ENCODE measurements at regions not wholly inside any gene's neighbourhood (a gene's known extent, or its start where the extent isn't known, plus 50 kb on each side); places are given as distances from the start of the nearest gene placed in this dataset.

DNA sequence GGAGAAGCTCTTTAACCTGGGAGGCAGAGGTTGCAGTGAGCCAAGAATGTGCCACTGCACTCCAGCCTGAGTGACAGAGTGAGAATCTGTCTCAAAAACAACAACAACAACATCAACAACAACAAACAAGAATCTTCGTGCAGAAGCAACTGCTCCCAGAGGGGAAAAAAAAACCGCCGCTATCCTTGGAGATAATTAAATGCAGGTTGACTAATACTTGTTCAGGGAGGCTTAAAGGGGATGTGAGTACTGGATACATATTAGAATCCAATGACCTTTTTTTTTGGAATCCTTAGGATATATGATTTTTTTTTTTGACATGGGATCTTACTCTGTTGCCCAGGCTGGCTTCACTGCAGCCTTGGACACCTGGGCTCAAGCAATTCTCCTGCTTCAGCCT lies 89.6 kb upstream of the FAM171A1 start:
- TF ChIP-seq, protein P1, sequence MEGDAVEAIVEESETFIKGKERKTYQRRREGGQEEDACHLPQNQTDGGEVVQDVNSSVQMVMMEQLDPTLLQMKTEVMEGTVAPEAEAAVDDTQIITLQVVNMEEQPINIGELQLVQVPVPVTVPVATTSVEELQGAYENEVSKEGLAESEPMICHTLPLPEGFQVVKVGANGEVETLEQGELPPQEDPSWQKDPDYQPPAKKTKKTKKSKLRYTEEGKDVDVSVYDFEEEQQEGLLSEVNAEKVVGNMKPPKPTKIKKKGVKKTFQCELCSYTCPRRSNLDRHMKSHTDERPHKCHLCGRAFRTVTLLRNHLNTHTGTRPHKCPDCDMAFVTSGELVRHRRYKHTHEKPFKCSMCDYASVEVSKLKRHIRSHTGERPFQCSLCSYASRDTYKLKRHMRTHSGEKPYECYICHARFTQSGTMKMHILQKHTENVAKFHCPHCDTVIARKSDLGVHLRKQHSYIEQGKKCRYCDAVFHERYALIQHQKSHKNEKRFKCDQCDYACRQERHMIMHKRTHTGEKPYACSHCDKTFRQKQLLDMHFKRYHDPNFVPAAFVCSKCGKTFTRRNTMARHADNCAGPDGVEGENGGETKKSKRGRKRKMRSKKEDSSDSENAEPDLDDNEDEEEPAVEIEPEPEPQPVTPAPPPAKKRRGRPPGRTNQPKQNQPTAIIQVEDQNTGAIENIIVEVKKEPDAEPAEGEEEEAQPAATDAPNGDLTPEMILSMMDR (IDR thresholded peaks at IDR 0.05; ENCODE audit: borderline replicate concordance, extremely low read depth, low read length, poor library complexity, severe bottlenecking) = no peak
- no peak for TF ChIP-seq EZH2 (IDR thresholded peaks at IDR 0.05; ENCODE audit: borderline replicate concordance, low read depth, low read length, severe bottlenecking)

Data from DND-41 (cell line).